HepG2 (cell line): ENCODE measurements at regions not wholly inside any gene's neighbourhood (a gene's known extent, or its start where the extent isn't known, plus 50 kb on each side); places are given as distances from the start of the nearest gene placed in this dataset.

Experiments
- ATAC-seq: fragments of 200-7000 bp; cut with Tn5 transposase; 3 replicates; pipeline ENCODE4 v1.9.1; 2020; ENCODE audit warnings: mild to moderate bottlenecking, moderate library complexity
- BruUV-seq: library from RNA; stranded (reverse); fragments of 400-500 nt; replicated peaks from 2 replicates; lab custom pipeline; 2021; lab: Mats Ljungman, UMichigan
- CTCF ChIA-PET: fragments of 300-600 bp; formaldehyde crosslinking; extraction: SDS; loops from one replicate; lab custom pipeline; 2021; ENCODE audit warnings: low total read pairs, inconsistent platforms, low intra/inter-chr PET ratio; lab: Yijun Ruan, JAX
- POLR2A ChIA-PET: fragments of 350-600 bp; sonication (Branson Sonifier 250); formaldehyde crosslinking; loops from one replicate; lab custom pipeline; 2020; ENCODE audit warnings: antibody characterized with exemption, inconsistent platforms; lab: Yijun Ruan, JAX
- DNase-seq: peaks from one replicate; pipeline ENCODE4 v3.0.0-alpha.2; 2015; ENCODE audit warnings: low spot score
- FAIRE-seq: peaks from 3 replicates; lab custom pipeline; 2011; peaks lifted over from hg19 to GRCh38; lab: Jason Lieb, UNC
- H2AFZ ChIP-seq: one replicate; pipeline ENCODE4 v1.6.1; 2011; ENCODE audit warnings: low read length, inconsistent platforms
- H3K27ac ChIP-seq: fragments of 300-600 bp; 3 replicates; pipeline ENCODE4 v1.8.0; 2011; ENCODE audit warnings: mixed run types, mild to moderate bottlenecking, mixed read lengths, low read length, inconsistent platforms; ENCODE audit not compliant: insufficient read depth; ENCODE audit errors: extremely low read length
- H3K27me3 ChIP-seq, 2 experiments: fragments of 200-600 bp in 1 of 2; 2 replicates in 1 of 2; 3 replicates in 1 of 2; pipeline versions ENCODE4 v1.6.0 to v1.8.0; 2011; ENCODE audit warnings: low read length in 2 of 2, mild to moderate bottlenecking in 2 of 2, moderate library complexity in 2 of 2, inconsistent platforms in 1 of 2; ENCODE audit not compliant: insufficient read depth in 2 of 2, control insufficient read depth in 1 of 2
- H3K36me3 ChIP-seq, 2 experiments: fragments of 200-600 bp in 1 of 2; replicated peaks in 1 of 2; 2 replicates in 1 of 2; 3 replicates in 1 of 2; pipeline versions ENCODE4 v1.5.1 to v1.8.0; 2011; ENCODE audit warnings: low read length in 2 of 2, inconsistent platforms in 1 of 2; ENCODE audit not compliant: insufficient read depth in 2 of 2, control insufficient read depth in 1 of 2
- H3K4me1 ChIP-seq: 2 replicates; pipeline ENCODE4 v1.5.1; 2012; ENCODE audit warnings: low read length, inconsistent platforms; ENCODE audit not compliant: insufficient read depth
- H3K4me2 ChIP-seq: 2 replicates; pipeline ENCODE4 v1.6.0; 2011; ENCODE audit warnings: low read depth, low read length, inconsistent platforms
- H3K4me3 ChIP-seq, 3 experiments: fragments of 200-600 bp in 1 of 3; sonication (generic), shearing (Covaris generic) in 1 of 3; replicated peaks in 1 of 3; 2 replicates each; pipeline ENCODE4 v1.5.1; 2011 to 2016; ENCODE audit warnings: low read length in 3 of 3, inconsistent platforms in 2 of 3, low read depth in 2 of 3, mild to moderate bottlenecking in 2 of 3, control low read depth in 1 of 3, mixed read lengths in 1 of 3; ENCODE audit not compliant: insufficient read depth in 1 of 3
- H3K79me2 ChIP-seq: one replicate; pipeline ENCODE4 v1.6.1; 2011; ENCODE audit warnings: low read length, inconsistent platforms; ENCODE audit not compliant: insufficient read depth
- H3K9ac ChIP-seq: 2 replicates; pipeline ENCODE4 v1.6.0; 2011; ENCODE audit warnings: mild to moderate bottlenecking, low read depth, low read length, inconsistent platforms; ENCODE audit not compliant: insufficient read depth
- H3K9me3 ChIP-seq: 2 replicates; pipeline ENCODE4 v1.5.1; 2012; ENCODE audit warnings: mild to moderate bottlenecking, low read length
- H4K20me1 ChIP-seq: 2 replicates; pipeline ENCODE4 v1.6.0; 2011; ENCODE audit warnings: inconsistent platforms, mild to moderate bottlenecking, low read length, moderate library complexity; ENCODE audit not compliant: insufficient read depth
- ASH2L ChIP-seq: fragments of 300-600, 200-600 bp; sonication (generic); IDR thresholded peaks from 2 replicates; pipeline ENCODE4 v1.7.0; 2017; ENCODE audit warnings: low read depth, mild to moderate bottlenecking, moderate library complexity, mixed read lengths, low read length; ENCODE audit not compliant: insufficient read length
- MTF1 ChIP-seq: sonication (generic); formaldehyde crosslinking; IDR thresholded peaks from 2 replicates; pipeline ENCODE4 v1.5.0; 2020; ENCODE audit warnings: missing genetic modification reagents
- MZF1 ChIP-seq: sonication (generic); formaldehyde crosslinking; IDR thresholded peaks from 2 replicates; pipeline ENCODE4 v1.8.1; 2023; ENCODE audit warnings: mild to moderate bottlenecking, missing genetic modification reagents, borderline replicate concordance
- NKX3-1 ChIP-seq: sonication (generic); formaldehyde crosslinking; IDR thresholded peaks from 2 replicates; pipeline ENCODE4 v1.5.0; 2020; ENCODE audit warnings: missing genetic modification reagents
- SMYD3 ChIP-seq: sonication (generic); formaldehyde crosslinking; IDR thresholded peaks from 2 replicates; pipeline ENCODE4 v1.8.1; 2023; ENCODE audit warnings: mild to moderate bottlenecking, missing genetic modification reagents
- SPEN ChIP-seq: sonication (generic); formaldehyde crosslinking; IDR thresholded peaks from 2 replicates; pipeline ENCODE4 v1.5.1; 2020; ENCODE audit warnings: low read depth, mild to moderate bottlenecking, missing genetic modification reagents
- SUZ12 ChIP-seq: fragments of 150-350 bp; IDR thresholded peaks from 2 replicates; pipeline ENCODE4 v1.6.1; 2014; ENCODE audit warnings: low read depth, low read length
- ZFP91 ChIP-seq: sonication (generic); formaldehyde crosslinking; IDR thresholded peaks from 2 replicates; pipeline ENCODE4 v1.9.0; 2022; ENCODE audit warnings: missing genetic modification reagents, mild to moderate bottlenecking, borderline replicate concordance
- ZHX1 ChIP-seq: sonication (generic); formaldehyde crosslinking; IDR thresholded peaks from 2 replicates; pipeline ENCODE4 v1.8.1; 2022; ENCODE audit warnings: low read depth, mild to moderate bottlenecking, missing genetic modification reagents
- ZNF317 ChIP-seq: sonication (generic); formaldehyde crosslinking; IDR thresholded peaks from 2 replicates; pipeline ENCODE4 v1.5.0; 2020; ENCODE audit warnings: mild to moderate bottlenecking, missing genetic modification reagents
- ZNF331 ChIP-seq: sonication (generic); formaldehyde crosslinking; IDR thresholded peaks from 2 replicates; pipeline ENCODE4 v1.4.0; 2020; ENCODE audit warnings: missing genetic modification reagents
- ZNF34 ChIP-seq: sonication (generic); formaldehyde crosslinking; IDR thresholded peaks from 2 replicates; pipeline ENCODE4 v1.4.0; 2020; ENCODE audit warnings: mild to moderate bottlenecking, missing genetic modification reagents, borderline replicate concordance
- ZNF556 ChIP-seq: sonication (generic); formaldehyde crosslinking; IDR thresholded peaks from 2 replicates; pipeline ENCODE4 v1.4.0; 2020; ENCODE audit warnings: mild to moderate bottlenecking, missing genetic modification reagents, borderline replicate concordance
- ZNF772 ChIP-seq: sonication (generic); formaldehyde crosslinking; IDR thresholded peaks from 2 replicates; pipeline ENCODE4 v1.5.0; 2020; ENCODE audit warnings: mild to moderate bottlenecking, missing genetic modification reagents
- ZSCAN21 ChIP-seq: sonication (generic); formaldehyde crosslinking; IDR thresholded peaks from 2 replicates; pipeline ENCODE4 v1.8.0; 2022; ENCODE audit warnings: mild to moderate bottlenecking, missing genetic modification reagents, moderate library complexity, borderline replicate concordance
- ZSCAN22 ChIP-seq: sonication (generic); formaldehyde crosslinking; IDR thresholded peaks from 2 replicates; pipeline ENCODE4 v1.4.0; 2020; ENCODE audit warnings: mild to moderate bottlenecking, missing genetic modification reagents
- ZSCAN29 ChIP-seq: sonication (generic); formaldehyde crosslinking; conservative IDR thresholded peaks from 2 replicates; pipeline ENCODE4 v1.4.0; 2020; ENCODE audit warnings: mild to moderate bottlenecking, missing genetic modification reagents
- WGBS: methylation state at CpG from one replicate; pipeline ENCODE4 v1.1.6; 2017; ENCODE audit warnings: low lambda C conversion rate; 5-methylcytosine and 5-hydroxymethylcytosine counted together
- in situ Hi-C: cut with HindIII; loops from 2 replicates; pipeline ENCODE4 v1.10.0; 2017; ENCODE audit warnings: low pct_unique_long_range_greater_than_20kb; ENCODE audit not compliant: extremely low pct_ligation_motif_present
- intact Hi-C: fragments of 100-400 bp; cut with micrococcal nuclease; formaldehyde crosslinking; loops from one replicate; pipeline ENCODE4 v1.10.0; 2022; ENCODE audit not compliant: unreplicated experiment

- H3K4me2 ChIP-seq, result no peak overlapping the region
- POLR2A ChIA-PET, result no interaction called here
- H3K27ac ChIP-seq, result no peak overlapping the region
- no peak overlapping the region for H3K9ac ChIP-seq
- in situ Hi-C loops, result no loop called here
- H3K4me3 ChIP-seq, result no peak overlapping the region
- intact Hi-C loops, result no loop called here
- CTCF ChIA-PET, result no interaction called here
- no peaks in the 10 kb centered on the region for H3K79me2 ChIP-seq
- no peaks in the 10 kb centered on the region for H4K20me1 ChIP-seq
- ATAC-seq (no peak), DNase-seq (no peak), FAIRE-seq (no peak)
- peaks cover 100% of the 10 kb centered on the region for H3K9me3 ChIP-seq
- no peak overlapping the region for H2AFZ ChIP-seq
- no peaks in the 10 kb centered on the region for H3K36me3 ChIP-seq
- 100% methylated on average over 1 of the region's 5 CpGs for WGBS
- TF ChIP-seq ZNF772 (CRISPR knock-in tag), result no peak
- no peak for TF ChIP-seq ZNF317
- TF ChIP-seq SUZ12, result no peak
- TF ChIP-seq ZNF34 (CRISPR knock-in tag), result no peak
- TF ChIP-seq ZNF556, result no peak
- no peak for TF ChIP-seq ASH2L
- TF ChIP-seq ZHX1, result no peak
- no peak for TF ChIP-seq ZSCAN29 (CRISPR knock-in tag)
- no peak for TF ChIP-seq SMYD3 (CRISPR knock-in tag)
- TF ChIP-seq NKX3-1 (CRISPR knock-in tag), result no peak
- no peak for TF ChIP-seq MTF1
- no peak for TF ChIP-seq ZSCAN22
- no peak for TF ChIP-seq MZF1 (CRISPR knock-in tag)
- TF ChIP-seq ZNF331 (CRISPR knock-in tag), result no peak
- no peak for TF ChIP-seq SPEN (CRISPR knock-in tag)
- TF ChIP-seq ZSCAN21, result no peak
- TF ChIP-seq ZFP91 (CRISPR knock-in tag), result no peak
- H3K4me1 ChIP-seq, result no peaks in the 10 kb centered on the region
- no peaks in the 10 kb centered on the region for H3K27me3 ChIP-seq
- no TSS peak for BruUV-seq
These were observed 1448.7 kb downstream of the UQCRFS1 start for GRCh38 chr19:27764186-27764804.
